ENCODE measurements at regions not wholly inside any gene's neighbourhood (a gene's known extent, or its start where the extent isn't known, plus 50 kb on each side); places are given as distances from the start of the nearest gene placed in this dataset.

DNA sequence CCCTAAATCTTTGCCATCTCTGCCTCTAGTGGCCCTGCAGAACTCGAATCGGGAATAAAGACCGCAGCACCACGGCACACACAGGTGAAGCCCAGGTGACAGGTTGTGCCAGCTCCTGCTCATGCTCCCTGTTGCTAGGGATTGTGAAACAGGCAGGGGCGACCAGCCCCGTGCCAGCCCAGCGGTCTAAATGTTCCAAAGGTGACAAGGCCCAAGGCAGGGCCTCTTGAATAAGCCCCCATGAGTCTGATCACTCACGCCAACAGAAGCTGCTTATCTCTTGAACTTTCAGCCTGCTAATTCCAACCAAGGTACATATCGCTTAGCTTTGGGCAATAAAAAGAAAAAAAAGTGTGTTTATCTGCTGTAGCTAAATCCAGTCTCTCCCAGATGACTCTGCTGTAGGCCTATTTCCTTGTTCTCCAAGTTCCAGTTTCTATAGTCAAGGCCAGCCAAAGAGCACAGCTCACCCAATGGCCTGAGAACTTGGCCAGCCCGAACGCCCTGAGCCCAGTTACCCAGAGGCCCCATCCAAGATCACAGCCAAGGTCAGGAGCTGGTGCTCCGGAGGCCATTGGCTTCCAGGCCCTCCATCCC lies 191.1 kb upstream of the GPR12 start:
- no peaks in the 10 kb centered on the region for H3K36me3 ChIP-seq
- DNase-seq = peak in 2 of 3 donors; percentile 89 to 90
- no peaks in the 10 kb centered on the region for H3K9me3 ChIP-seq
- H3K27me3 ChIP-seq = no peaks in the 10 kb centered on the region
- peak overlapping the region in 3 of 4 donors; percentile 63 to 88 (median 83) for H3K27ac ChIP-seq
- TF ChIP-seq POLR2A (IDR thresholded peaks at IDR 0.05) = peak; percentile 26 to 37
- TF ChIP-seq, protein P1, sequence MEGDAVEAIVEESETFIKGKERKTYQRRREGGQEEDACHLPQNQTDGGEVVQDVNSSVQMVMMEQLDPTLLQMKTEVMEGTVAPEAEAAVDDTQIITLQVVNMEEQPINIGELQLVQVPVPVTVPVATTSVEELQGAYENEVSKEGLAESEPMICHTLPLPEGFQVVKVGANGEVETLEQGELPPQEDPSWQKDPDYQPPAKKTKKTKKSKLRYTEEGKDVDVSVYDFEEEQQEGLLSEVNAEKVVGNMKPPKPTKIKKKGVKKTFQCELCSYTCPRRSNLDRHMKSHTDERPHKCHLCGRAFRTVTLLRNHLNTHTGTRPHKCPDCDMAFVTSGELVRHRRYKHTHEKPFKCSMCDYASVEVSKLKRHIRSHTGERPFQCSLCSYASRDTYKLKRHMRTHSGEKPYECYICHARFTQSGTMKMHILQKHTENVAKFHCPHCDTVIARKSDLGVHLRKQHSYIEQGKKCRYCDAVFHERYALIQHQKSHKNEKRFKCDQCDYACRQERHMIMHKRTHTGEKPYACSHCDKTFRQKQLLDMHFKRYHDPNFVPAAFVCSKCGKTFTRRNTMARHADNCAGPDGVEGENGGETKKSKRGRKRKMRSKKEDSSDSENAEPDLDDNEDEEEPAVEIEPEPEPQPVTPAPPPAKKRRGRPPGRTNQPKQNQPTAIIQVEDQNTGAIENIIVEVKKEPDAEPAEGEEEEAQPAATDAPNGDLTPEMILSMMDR (IDR thresholded peaks at IDR 0.05) = peak in 2 of 6 experiments; percentile 1 to 23
- peaks cover 0 to 52% (median 11%) of the 10 kb centered on the region in 4 donors for H3K4me1 ChIP-seq
- H3K4me3 ChIP-seq = no peak overlapping the region

GRCh38 chr13:26950968-26951367 lies 190.4 kb upstream of the GPR12 start:
- no peaks in the 10 kb centered on the region for H3K9me3 ChIP-seq
- peak overlapping the region in 3 of 4 donors; percentile 63 to 88 (median 83) for H3K27ac ChIP-seq
- no peaks in the 10 kb centered on the region for H3K36me3 ChIP-seq
- peaks cover 0 to 52% (median 11%) of the 10 kb centered on the region in 4 donors for H3K4me1 ChIP-seq
- no peaks in the 10 kb centered on the region for H3K27me3 ChIP-seq
- no peak overlapping the region for H3K4me3 ChIP-seq
- peak in 1 of 3 donors; percentile 52 for DNase-seq
- no peak for TF ChIP-seq POLR2A (IDR thresholded peaks at IDR 0.05)
- TF ChIP-seq, protein P1 (IDR thresholded peaks at IDR 0.05) = no peak

GRCh38 chr13:26950546-26950945 lies 190.0 kb upstream of the GPR12 start:
- H3K4me3 ChIP-seq = no peak overlapping the region
- peak in 2 of 3 donors; percentile 63 to 70 for DNase-seq
- H3K27me3 ChIP-seq = no peaks in the 10 kb centered on the region
- no peaks in the 10 kb centered on the region for H3K36me3 ChIP-seq
- H3K4me1 ChIP-seq = peaks cover 0 to 51% (median 11%) of the 10 kb centered on the region in 4 donors
- TF ChIP-seq POLR2A (IDR thresholded peaks at IDR 0.05) = peak in 1 of 2 donors; percentile 25
- TF ChIP-seq, protein P1 (IDR thresholded peaks at IDR 0.05) = no peak
- no peaks in the 10 kb centered on the region for H3K9me3 ChIP-seq
- H3K27ac ChIP-seq = peak overlapping the region in 3 of 4 donors; percentile 63 to 88 (median 83)

DNA sequence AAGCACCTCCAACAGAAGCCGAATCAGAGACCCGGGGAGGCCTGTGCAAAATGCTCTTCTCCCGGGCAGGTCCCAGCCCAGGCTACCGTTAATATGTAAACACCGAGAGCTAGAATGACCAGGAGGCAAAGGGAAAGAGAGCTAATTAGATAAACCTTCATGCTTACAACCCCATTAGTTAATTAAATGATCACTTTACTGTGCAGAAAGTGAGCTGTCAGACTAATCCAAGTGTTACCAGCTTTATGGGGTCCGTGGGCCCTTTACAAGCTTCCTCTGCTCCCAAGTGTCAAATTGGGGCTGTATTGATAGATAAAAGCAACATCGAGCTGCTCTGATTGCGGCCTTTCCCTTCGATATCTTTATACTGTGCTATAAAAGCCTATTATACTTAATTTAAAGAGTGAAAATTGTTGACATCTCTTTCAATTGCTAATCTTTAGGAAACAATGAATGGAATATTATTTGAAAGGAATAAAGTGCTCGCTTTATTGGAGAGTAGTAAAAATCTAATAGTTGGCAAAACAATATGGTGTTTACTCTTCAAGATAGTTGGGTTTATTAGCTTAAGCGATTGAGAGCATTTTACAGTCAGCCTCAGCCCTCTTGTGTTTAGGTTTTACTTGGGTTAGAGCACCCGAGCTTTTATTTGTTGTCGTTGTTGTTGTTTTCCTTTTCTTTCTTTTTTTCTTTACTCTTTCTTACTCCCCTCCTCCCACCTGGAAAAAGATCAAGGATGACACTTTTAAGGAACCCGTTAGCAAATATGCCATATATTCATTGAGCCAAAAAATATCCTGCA lies 189.3 kb upstream of the GPR12 start:
- no peaks in the 10 kb centered on the region for H3K36me3 ChIP-seq
- peak in 1 of 3 donors; percentile 49 for DNase-seq
- H3K4me1 ChIP-seq = peaks cover 0 to 45% (median 11%) of the 10 kb centered on the region in 4 donors
- H3K9me3 ChIP-seq = no peaks in the 10 kb centered on the region
- H3K4me3 ChIP-seq = no peak overlapping the region
- peak overlapping the region in 3 of 4 donors; percentile 63 to 88 (median 83) for H3K27ac ChIP-seq
- TF ChIP-seq, protein P1 (IDR thresholded peaks at IDR 0.05) = no peak
- no peak for TF ChIP-seq POLR2A (IDR thresholded peaks at IDR 0.05)
- no peaks in the 10 kb centered on the region for H3K27me3 ChIP-seq

GRCh38 chr13:26948353-26948752 lies 187.8 kb upstream of the GPR12 start:
- no peak overlapping the region for H3K4me3 ChIP-seq
- no peak overlapping the region for H3K27ac ChIP-seq

More at GRCh38 chr13:26948353-26948752, 187.8 kb upstream of the GPR12 start:
- peaks cover 0 to 32% (median 11%) of the 10 kb centered on the region in 4 donors for H3K4me1 ChIP-seq
- no peaks in the 10 kb centered on the region for H3K27me3 ChIP-seq
- H3K9me3 ChIP-seq = no peaks in the 10 kb centered on the region
- no peaks in the 10 kb centered on the region for H3K36me3 ChIP-seq
- peak in 1 of 3 donors; percentile 6 for DNase-seq
- TF ChIP-seq, protein P1 (IDR thresholded peaks at IDR 0.05) = no peak
- TF ChIP-seq POLR2A (IDR thresholded peaks at IDR 0.05) = no peak

Data from Peyer's patch (tissue), 4 donors.